Natural killer cell (primary cell): ENCODE measurements at regions not wholly inside any gene's neighbourhood (a gene's known extent, or its start where the extent isn't known, plus 50 kb on each side); places are given as distances from the start of the nearest gene placed in this dataset.

ENCODE experiments used
- ATAC-seq, 3 donors: fragments of 150-1000 bp in 2 of 3; fragments of 200-7000 bp in 1 of 3; cut with Tn5 transposase; 1 replicate in 1 of 3; 2 replicates in 2 of 3; pipeline ENCODE4 v1.10.0; 2021; ENCODE audit warnings: mild to moderate bottlenecking in 2 of 3, moderate library complexity in 2 of 3
- DNase-seq, 2 donors: peaks; one replicate each; pipeline versions ENCODE4 v3.0.0 to v3.0.0-alpha.2; 2013 to 2021; ENCODE audit warnings: mixed read lengths in 1 of 2
- H3K27ac ChIP-seq: one replicate; pipeline ENCODE4 v1.5.1; 2013; ENCODE audit warnings: mild to moderate bottlenecking, low read length
- H3K27me3 ChIP-seq: one replicate; pipeline ENCODE4 v1.6.1; 2013; ENCODE audit warnings: low read length; ENCODE audit not compliant: control insufficient read depth, insufficient read depth
- H3K36me3 ChIP-seq: one replicate; pipeline ENCODE4 v1.6.1; 2013; ENCODE audit warnings: low read length; ENCODE audit not compliant: control insufficient read depth, insufficient read depth
- H3K4me1 ChIP-seq: one replicate; pipeline ENCODE4 v1.6.1; 2013; ENCODE audit warnings: low read length; ENCODE audit not compliant: control insufficient read depth, insufficient read depth
- H3K4me3 ChIP-seq: one replicate; pipeline ENCODE4 v1.5.1; 2013; ENCODE audit warnings: low read length
- H3K9me3 ChIP-seq: one replicate; pipeline ENCODE4 v1.6.1; 2013; ENCODE audit warnings: low read length; ENCODE audit not compliant: control insufficient read depth, insufficient read depth
- H3K27ac Mint-ChIP-seq, 2 donors: one replicate each; pipeline ENCODE4 v1.8.0; 2022; ENCODE audit warnings: mild to moderate bottlenecking in 2 of 2, mixed read lengths in 2 of 2, moderate library complexity in 1 of 2
- H3K27me3 Mint-ChIP-seq, 2 donors: one replicate each; pipeline ENCODE4 v1.8.0; 2022; ENCODE audit warnings: low read depth in 2 of 2, mixed read lengths in 2 of 2
- H3K36me3 Mint-ChIP-seq: one replicate; pipeline ENCODE4 v1.8.0; 2022; ENCODE audit warnings: mixed read lengths
- H3K4me1 Mint-ChIP-seq, 2 donors: one replicate each; pipeline ENCODE4 v1.8.0; 2022; ENCODE audit warnings: mixed read lengths in 2 of 2
- H3K4me3 Mint-ChIP-seq: one replicate; pipeline ENCODE4 v1.8.0; 2022; ENCODE audit warnings: mild to moderate bottlenecking, moderate library complexity, mixed read lengths
- H3K9me3 Mint-ChIP-seq, 2 donors: one replicate each; pipeline ENCODE4 v1.8.0; 2022; ENCODE audit warnings: mixed read lengths in 2 of 2
- WGBS: methylation state at CpG from one replicate; pipeline ENCODE4 v1.1.7; 2013; ENCODE audit warnings: missing lambda C conversion rate; ENCODE audit not compliant: insufficient coverage; 5-methylcytosine and 5-hydroxymethylcytosine counted together
- intact Hi-C: fragments of 100-400 bp; cut with micrococcal nuclease; formaldehyde crosslinking; loops from one replicate; pipeline ENCODE4 v1.14.2; 2022
- TF ChIP-seq, protein P1 (sequence below): fragments of 200-600 bp; IDR thresholded peaks from one replicate; pipeline ENCODE4 v1.8.0; 2022; ENCODE audit warnings: antibody characterized with exemption

DNA sequence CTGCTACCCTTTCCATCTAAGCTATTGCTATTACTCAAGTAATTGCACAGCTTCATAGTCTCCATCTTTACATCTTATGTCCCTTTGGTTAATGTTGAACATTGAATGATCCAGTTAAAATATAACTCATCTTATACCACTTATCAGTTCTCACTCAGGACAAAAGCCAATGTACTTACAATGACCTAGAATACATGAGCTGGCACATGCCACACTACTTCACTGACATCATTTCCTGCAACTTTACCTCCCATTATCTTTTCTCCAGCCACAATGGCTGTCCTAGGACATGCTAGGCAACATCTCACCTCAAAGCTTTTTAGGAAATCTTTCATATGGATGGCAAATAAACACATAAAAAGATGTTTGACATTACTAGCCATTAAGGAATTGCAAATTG is 309.2 kb downstream of the FOXG1 start:
- intact Hi-C loops, result no loop called here
- TF ChIP-seq, protein P1, sequence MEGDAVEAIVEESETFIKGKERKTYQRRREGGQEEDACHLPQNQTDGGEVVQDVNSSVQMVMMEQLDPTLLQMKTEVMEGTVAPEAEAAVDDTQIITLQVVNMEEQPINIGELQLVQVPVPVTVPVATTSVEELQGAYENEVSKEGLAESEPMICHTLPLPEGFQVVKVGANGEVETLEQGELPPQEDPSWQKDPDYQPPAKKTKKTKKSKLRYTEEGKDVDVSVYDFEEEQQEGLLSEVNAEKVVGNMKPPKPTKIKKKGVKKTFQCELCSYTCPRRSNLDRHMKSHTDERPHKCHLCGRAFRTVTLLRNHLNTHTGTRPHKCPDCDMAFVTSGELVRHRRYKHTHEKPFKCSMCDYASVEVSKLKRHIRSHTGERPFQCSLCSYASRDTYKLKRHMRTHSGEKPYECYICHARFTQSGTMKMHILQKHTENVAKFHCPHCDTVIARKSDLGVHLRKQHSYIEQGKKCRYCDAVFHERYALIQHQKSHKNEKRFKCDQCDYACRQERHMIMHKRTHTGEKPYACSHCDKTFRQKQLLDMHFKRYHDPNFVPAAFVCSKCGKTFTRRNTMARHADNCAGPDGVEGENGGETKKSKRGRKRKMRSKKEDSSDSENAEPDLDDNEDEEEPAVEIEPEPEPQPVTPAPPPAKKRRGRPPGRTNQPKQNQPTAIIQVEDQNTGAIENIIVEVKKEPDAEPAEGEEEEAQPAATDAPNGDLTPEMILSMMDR, result no peak
- Histone ChIP-seq H3K36me3 (no peaks in the 10 kb centered on the region), H3K27me3 (no peaks in the 10 kb centered on the region), H3K4me3 (no peak overlapping the region), H3K27ac (no peak overlapping the region), H3K9me3 (no peaks in the 10 kb centered on the region), H3K4me1 (no peaks in the 10 kb centered on the region)
- H3K36me3 Mint-ChIP-seq, result no peaks in the 10 kb centered on the region
- ATAC-seq (no peak), DNase-seq (no peak)
- H3K9me3 Mint-ChIP-seq, result peaks cover 16 to 20% of the 10 kb centered on the region in 2 donors
- H3K4me3 Mint-ChIP-seq, result no peak overlapping the region
- no peak overlapping the region for H3K27ac Mint-ChIP-seq
- H3K4me1 Mint-ChIP-seq, result no peaks in the 10 kb centered on the region
- no peaks in the 10 kb centered on the region for H3K27me3 Mint-ChIP-seq

DNA sequence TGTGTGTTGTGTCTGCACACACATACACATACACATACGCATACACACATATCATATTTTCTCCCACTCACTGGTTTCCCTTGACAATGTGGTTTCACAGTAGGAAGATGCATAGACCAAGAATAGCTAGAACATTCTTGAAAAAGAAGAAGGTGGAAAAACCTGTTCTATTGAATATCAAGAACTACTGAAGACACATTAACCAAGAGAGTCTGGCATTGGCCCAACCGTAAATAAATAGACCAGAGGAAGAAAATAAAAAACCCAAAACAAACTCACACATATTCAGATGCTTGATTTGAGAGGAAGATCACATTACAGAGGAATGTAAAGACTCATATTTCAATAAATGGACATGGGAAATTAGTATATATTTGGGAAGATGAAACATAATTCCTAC is 311.3 kb downstream of the FOXG1 start:
- intact Hi-C loops, result no loop called here
- Histone ChIP-seq H3K4me1 (no peaks in the 10 kb centered on the region), H3K4me3 (no peak overlapping the region), H3K36me3 (no peaks in the 10 kb centered on the region), H3K27me3 (no peaks in the 10 kb centered on the region), H3K9me3 (no peaks in the 10 kb centered on the region), H3K27ac (no peak overlapping the region)
- no peak overlapping the region for H3K27ac Mint-ChIP-seq
- no peaks in the 10 kb centered on the region for H3K4me1 Mint-ChIP-seq
- H3K27me3 Mint-ChIP-seq, result no peaks in the 10 kb centered on the region
- H3K36me3 Mint-ChIP-seq, result no peaks in the 10 kb centered on the region
- TF ChIP-seq, protein P1, result no peak
- ATAC-seq, result no peak
- no peak for DNase-seq
- H3K4me3 Mint-ChIP-seq, result no peak overlapping the region
- peaks cover 16 to 19% of the 10 kb centered on the region in 2 donors for H3K9me3 Mint-ChIP-seq
- no CpG with 5 or more reads among the region's 2 CpGs for WGBS

DNA sequence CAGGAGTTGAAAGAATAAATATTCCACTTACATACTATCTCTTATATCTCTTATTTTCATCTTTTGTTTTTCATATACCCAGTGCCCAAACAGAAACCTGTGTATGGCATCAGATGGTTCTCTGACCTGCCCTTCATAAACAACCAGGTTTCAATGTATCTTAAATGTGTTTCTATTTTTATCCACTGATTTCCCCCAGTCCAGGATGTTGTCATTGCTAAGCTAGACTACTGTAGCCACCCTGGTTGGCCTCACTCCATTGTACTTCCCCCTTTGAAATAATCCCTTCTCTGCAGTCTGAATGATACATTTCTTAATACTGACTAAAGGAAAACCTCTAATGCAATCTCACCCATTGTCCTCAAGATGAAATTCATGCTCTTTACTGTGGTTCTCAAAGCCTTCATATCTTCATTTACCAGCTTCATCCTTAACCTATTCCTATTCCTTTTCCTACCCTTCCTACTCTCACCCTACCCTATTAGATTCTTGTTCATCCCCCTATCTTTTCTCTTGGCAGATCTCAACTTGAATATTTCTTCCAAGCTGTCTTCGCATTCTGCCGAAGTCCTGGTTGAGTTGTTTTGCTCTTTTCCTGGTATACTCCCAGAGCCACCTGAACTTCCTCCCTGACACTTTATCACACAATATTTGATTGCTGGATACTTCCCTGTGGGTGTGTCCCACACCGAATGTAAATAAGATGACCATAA is 312.4 kb downstream of the FOXG1 start:
- Histone ChIP-seq H3K4me3 (no peak overlapping the region), H3K4me1 (no peaks in the 10 kb centered on the region), H3K36me3 (no peaks in the 10 kb centered on the region), H3K9me3 (no peaks in the 10 kb centered on the region), H3K27ac (no peak overlapping the region), H3K27me3 (no peaks in the 10 kb centered on the region)
- DNase-seq (no peak), ATAC-seq (no peak)
- Mint-ChIP-seq H3K9me3 (peaks cover 16% of the 10 kb centered on the region in 2 donors), H3K4me3 (no peak overlapping the region), H3K36me3 (no peaks in the 10 kb centered on the region), H3K4me1 (no peaks in the 10 kb centered on the region), H3K27me3 (no peaks in the 10 kb centered on the region), H3K27ac (no peak overlapping the region)
- TF ChIP-seq, protein P1, result no peak
- 94% methylated on average over 3 of the region's 3 CpGs for WGBS
- intact Hi-C loops, result no loop called here

DNA sequence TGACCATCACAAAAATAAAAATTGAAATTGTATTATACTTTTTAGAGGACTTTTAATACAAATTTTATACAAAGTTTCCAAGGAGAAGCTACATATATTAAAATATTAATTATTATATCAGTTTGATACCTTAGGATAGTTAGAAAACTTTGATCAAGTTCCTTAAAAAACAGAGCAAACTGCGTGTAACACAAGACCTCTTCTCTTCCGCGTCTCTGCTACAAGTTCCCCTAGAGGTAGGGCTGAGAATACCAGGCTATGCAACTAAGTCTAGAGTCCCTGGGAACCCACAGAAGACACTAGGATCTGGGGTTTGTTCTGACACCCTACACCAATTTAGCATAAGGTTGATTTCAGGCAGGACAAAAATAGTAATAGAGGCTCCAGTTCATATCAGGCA is 319.0 kb downstream of the FOXG1 start:
- Histone ChIP-seq H3K4me3 (no peak overlapping the region), H3K36me3 (no peaks in the 10 kb centered on the region), H3K4me1 (no peaks in the 10 kb centered on the region), H3K27me3 (no peaks in the 10 kb centered on the region), H3K27ac (no peak overlapping the region), H3K9me3 (no peaks in the 10 kb centered on the region)
- intact Hi-C loops, result no loop called here
- Mint-ChIP-seq H3K4me3 (no peak overlapping the region), H3K27me3 (no peaks in the 10 kb centered on the region), H3K27ac (no peak overlapping the region), H3K9me3 (peaks cover 14 to 22% of the 10 kb centered on the region in 2 donors), H3K4me1 (no peaks in the 10 kb centered on the region), H3K36me3 (peaks cover 18% of the 10 kb centered on the region)
- 27% methylated on average over 3 of the region's 3 CpGs for WGBS
- TF ChIP-seq, protein P1, result no peak
- DNase-seq, result no peak
- ATAC-seq, result no peak
